Stomach (tissue), 4 donors: ENCODE measurements at regions not wholly inside any gene's neighbourhood (a gene's known extent, or its start where the extent isn't known, plus 50 kb on each side); places are given as distances from the start of the nearest gene placed in this dataset.

Source experiments
- EP300 ChIP-seq: sonication (generic); formaldehyde crosslinking; IDR thresholded peaks from one replicate; pipeline ENCODE4 v1.6.1; 2017; ENCODE audit warnings: antibody characterized with exemption
- POLR2AphosphoS5 ChIP-seq, 3 donors: sonication (generic); formaldehyde crosslinking; IDR thresholded peaks; one replicate each; pipeline ENCODE4 v1.6.1; 2016; ENCODE audit warnings: antibody characterized with exemption in 3 of 3
- TF ChIP-seq, protein P1 (sequence below), 7 experiments: fragments of 450-650 bp in 4 of 7; fragments of 200-600 bp in 3 of 7; sonication (generic) in 3 of 7; IDR thresholded peaks; one replicate each; pipeline ENCODE4 v1.5.1; 2016 to 2019; ENCODE audit warnings: antibody characterized with exemption in 7 of 7, control low read depth in 2 of 7, mild to moderate bottlenecking in 1 of 7

DNA sequence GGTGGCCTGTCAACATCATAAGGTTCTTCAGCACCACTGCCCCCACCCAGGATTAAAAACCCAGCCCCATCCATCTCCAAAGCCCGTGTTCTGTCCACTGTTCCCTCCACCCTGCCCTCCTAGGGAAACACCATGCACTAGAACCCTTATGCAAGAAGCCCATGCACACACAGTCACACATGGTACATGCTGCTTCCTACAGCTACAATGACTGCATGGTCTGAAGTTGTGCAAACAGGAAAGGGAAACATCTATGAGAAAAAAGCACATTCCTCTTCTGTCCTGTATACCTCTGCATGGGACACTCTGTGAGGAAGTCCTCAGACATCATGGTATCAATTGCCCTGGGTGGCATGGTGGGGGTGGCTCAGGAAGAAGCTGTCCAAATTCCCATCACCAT is 108.6 kb upstream of the MRPS22 start:
- TF ChIP-seq POLR2AphosphoS5 (IDR thresholded peaks at IDR 0.05), result no peak
- TF ChIP-seq, protein P1, sequence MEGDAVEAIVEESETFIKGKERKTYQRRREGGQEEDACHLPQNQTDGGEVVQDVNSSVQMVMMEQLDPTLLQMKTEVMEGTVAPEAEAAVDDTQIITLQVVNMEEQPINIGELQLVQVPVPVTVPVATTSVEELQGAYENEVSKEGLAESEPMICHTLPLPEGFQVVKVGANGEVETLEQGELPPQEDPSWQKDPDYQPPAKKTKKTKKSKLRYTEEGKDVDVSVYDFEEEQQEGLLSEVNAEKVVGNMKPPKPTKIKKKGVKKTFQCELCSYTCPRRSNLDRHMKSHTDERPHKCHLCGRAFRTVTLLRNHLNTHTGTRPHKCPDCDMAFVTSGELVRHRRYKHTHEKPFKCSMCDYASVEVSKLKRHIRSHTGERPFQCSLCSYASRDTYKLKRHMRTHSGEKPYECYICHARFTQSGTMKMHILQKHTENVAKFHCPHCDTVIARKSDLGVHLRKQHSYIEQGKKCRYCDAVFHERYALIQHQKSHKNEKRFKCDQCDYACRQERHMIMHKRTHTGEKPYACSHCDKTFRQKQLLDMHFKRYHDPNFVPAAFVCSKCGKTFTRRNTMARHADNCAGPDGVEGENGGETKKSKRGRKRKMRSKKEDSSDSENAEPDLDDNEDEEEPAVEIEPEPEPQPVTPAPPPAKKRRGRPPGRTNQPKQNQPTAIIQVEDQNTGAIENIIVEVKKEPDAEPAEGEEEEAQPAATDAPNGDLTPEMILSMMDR (IDR thresholded peaks at IDR 0.05), result no peak
- TF ChIP-seq EP300, result no peak
